Stimulated activated CD4-positive, alpha-beta T cell treated with anti-CD3 and anti-CD28 coated beads, Interleukin-4, amount 100 ng/mL, for 1 hour (primary cell): ENCODE measurements at regions not wholly inside any gene's neighbourhood (a gene's known extent, or its start where the extent isn't known, plus 50 kb on each side); places are given as distances from the start of the nearest gene placed in this dataset.

ENCODE experiments used
- DNase-seq: peaks from one replicate; pipeline ENCODE4 v3.0.0-alpha.2; 2020

- DNase-seq = no peak
Measured at GRCh38 chr2:7392076-7392787, 475.0 kb downstream of the RNF144A start.

GRCh38 chr2:7394195-7394594 lies 477.0 kb downstream of the RNF144A start:
- no peak for DNase-seq

GRCh38 chr2:7400628-7401027 lies 483.4 kb downstream of the RNF144A start:
- no peak for DNase-seq

DNA sequence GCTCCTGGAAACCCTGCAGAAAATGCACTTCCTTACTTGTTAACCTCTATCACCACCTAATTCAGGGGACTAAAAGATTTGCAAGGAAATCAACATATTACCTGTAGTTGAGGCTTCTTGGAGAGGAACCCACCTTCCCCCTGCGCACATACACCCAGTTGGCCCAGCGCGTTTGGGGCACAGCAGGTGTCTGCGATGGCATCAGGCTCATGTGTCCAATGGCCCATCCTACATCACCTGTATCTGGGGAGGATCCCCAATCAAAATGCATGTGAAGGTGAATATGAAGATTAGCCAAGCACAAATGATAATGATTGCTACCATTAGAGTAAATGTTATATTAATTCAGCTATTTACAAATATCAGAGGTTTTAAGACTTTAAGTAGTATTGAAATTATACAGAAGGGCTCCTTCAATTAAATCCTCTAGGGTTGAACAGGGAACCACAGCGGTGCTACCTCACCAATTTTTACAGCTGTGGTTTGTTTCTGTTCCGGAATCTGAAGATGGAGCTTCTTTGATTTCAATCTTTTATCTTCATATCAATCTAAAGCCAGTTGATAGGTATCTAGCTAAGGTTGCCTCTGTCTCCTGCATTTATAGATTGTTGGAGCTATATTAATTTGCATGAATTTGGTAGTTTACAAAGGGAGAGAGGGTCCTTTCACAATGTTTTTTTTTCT lies 486.0 kb downstream of the RNF144A start:
- DNase-seq = no peak

- DNase-seq = no peak
Measured at GRCh38 chr2:7405861-7406715, 488.9 kb downstream of the RNF144A start.

- DNase-seq = no peak
Measured at GRCh38 chr2:7407001-7407400, 489.8 kb downstream of the RNF144A start.

- no peak for DNase-seq
Measured at GRCh38 chr2:7407906-7408680, 490.9 kb downstream of the RNF144A start.

DNA sequence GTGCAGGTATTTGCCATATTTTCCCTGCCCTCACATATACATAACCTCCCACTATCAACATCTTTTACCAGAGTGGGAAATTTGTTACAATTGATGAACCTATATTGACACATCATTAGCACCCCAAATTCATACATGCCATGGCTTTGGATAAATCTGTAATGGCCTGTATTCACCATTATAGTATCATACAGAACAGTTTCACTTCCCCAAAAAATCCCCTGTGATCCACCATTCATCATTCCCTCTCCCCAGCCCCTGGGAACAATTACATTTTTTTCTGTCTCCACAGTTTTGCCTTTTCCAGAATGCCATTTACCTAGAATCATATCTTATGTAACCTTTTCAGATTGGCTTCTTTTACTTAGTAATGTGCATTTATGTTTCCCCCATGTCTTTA lies 494.5 kb downstream of the RNF144A start:
- DNase-seq = no peak

- no peak for DNase-seq
Measured at GRCh38 chr2:7417845-7418742, 500.9 kb downstream of the RNF144A start.

DNA sequence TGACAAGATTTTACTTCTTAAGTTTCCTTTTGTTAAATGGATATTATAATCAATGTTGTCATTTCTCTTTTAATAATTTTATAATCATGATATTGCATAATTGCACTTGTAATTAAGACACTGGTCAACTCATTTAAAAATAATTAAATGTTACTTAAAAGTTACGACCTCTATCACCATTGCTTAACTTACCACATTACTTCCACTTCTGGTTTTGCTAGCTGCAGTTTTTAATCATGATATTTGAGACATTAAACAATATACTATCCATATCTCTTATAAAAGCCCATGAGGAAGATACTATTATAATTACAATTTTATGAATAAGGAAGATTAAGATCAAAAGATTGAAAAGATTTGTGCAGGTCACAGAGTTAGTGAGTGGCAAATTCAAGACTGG lies 502.0 kb downstream of the RNF144A start:
- DNase-seq = no peak

- no peak for DNase-seq
Measured at GRCh38 chr2:7419814-7420311, 502.7 kb downstream of the RNF144A start.

DNA sequence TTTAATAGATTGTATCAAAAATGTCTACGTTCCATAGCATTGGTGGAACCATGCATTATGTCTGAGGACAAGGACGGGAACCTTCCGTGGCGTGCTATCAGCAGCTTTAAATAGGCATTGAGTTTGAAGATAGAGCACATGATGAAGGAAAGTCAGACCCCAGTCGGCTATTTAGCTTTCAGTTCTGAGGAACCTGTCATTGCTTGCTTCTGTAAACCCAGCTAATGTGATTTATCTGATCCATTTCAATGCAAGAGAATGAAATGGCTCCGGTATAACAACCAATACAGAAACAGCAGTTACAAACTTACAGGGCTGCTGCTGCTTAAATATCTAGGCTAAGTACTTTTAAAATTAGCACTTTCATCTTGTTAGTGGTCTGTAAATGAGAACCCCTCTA lies 503.3 kb downstream of the RNF144A start:
- no peak for DNase-seq

DNA sequence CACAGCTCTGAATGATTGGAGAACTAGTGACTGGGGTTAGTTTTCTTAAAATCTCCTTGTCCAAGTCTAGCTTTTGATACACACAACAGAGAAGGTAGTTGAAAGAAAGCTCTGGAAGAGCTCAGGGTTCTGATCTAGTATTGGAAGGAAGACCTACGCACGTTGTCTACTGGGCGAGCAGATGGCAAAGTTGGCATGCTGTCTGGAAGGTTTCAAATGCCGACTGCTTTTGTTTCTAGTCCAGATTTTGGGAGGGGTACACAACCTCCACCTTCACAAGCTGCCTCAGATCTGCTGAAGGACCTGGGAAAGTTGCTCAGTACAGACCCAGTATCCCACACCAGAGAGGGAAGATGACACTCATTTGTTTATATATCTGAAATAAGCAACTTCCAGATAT lies 507.3 kb downstream of the RNF144A start:
- DNase-seq = no peak

DNA sequence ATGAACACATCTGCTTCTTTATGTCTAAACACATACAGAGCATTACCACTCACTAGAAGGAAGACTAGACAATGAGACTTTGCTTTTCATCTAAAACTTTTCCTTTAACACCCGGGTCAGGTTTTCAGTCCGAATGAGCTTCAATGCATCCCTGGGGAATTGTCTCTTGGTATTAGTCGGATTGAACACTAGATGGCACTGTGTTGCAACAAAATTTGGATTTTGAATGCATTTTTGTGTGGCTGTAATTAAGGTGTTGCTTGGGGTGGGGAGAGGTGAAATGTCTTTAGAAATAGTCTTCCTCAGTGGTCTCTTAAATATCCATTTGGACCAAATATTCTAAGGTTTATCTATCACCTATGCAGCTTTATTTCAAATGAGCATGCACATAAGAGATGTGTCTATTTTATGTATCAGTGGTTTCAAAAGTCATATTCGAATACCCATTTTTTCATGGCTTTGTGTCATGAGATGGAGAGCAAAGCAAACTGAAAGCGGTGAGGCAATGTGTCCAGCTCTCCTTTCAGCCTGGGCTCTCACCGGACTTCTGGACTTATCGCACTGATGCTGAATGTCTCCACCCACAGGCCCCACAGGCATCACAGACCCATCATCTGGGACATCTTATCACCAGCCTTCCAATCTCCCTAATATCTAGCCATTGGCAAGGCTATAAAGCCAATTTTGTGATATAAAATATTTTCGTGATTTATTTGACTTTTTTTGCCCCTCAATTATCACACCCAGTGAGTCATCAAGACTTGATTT lies 510.3 kb downstream of the RNF144A start:
- no peak for DNase-seq

DNA sequence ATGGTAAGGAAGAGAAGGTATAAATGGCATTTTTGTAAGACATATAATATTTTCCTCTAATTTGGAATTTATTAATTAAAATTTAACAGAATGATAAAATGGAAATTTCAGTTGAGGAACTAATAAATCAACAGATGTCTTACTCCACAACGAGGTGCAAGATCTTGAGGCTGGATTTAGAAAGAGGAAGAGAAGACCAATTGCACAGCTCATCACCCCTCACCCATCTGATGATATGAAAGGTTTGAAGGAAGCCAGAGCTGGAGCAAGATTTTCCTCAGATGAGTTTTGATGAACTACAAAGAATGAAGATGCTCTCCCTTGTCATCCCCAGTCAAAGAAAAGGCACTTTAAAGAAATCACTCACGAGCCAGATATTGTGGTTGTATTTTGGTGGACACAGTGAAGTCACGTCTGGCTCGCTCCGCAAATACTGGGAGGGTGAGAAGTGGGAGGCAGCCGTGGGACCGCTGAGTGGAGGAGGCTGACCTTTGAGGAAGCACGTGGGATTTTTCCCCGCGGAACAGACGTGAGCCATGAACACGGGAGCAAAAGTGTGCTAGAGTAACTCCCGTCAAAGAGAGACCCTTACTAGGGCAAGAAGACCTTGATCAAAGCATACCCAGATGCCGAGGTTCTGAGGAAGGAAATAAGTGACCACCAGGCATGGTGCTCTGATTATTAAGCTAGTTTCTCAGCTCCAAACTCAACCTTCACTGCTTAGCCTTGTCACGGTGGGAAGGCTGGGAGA lies 511.4 kb downstream of the RNF144A start:
- DNase-seq = no peak

GRCh38 chr2:7429733-7430132 lies 512.5 kb downstream of the RNF144A start:
- DNase-seq = no peak

- DNase-seq = peak; percentile 21
Measured at GRCh38 chr2:7430421-7430868, 513.2 kb downstream of the RNF144A start.

DNA sequence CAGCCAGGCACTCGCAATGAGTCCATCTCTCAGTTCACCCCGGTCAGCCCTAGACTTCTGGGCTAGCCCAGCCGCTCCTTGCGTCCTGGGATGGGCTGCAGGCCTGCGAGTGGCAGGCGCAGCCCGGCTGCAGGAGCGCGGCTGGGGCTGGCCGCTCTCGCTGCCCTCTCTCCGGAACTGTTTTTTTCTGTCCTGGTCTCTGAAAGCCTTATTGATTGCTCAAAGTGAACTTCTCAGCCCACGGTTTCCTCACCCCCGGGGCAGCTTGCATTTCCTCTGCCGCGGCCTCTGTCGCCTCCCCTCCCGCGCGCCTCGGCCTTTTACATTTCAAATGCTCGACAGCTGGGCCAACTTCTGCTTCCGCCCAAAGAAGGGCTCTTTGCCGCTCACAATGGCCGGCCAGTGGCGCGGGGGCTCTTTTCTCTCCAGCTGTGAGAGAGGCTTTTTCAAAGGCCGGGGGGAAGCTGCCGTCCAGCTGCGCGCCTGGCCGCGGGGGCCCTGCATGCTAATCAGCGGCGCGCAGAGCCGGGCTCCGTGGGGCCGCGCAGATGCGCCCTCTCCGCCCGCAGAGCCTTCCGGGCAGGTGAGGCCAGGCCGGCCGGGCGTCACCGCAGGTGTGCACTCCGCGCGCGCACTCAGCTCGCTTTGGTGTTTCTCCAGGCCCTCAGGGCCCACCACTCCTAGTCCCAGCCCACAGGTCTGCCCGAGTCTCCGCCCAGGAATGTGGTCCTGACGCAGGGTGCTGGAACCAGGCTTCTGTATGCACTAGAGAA lies 513.8 kb downstream of the RNF144A start:
- DNase-seq = peak; percentile 48

- DNase-seq = no peak
Measured at GRCh38 chr2:7432436-7432835, 515.2 kb downstream of the RNF144A start.
